ENCODE measurements at regions not wholly inside any gene's neighbourhood (a gene's known extent, or its start where the extent isn't known, plus 50 kb on each side); places are given as distances from the start of the nearest gene placed in this dataset.

DNA sequence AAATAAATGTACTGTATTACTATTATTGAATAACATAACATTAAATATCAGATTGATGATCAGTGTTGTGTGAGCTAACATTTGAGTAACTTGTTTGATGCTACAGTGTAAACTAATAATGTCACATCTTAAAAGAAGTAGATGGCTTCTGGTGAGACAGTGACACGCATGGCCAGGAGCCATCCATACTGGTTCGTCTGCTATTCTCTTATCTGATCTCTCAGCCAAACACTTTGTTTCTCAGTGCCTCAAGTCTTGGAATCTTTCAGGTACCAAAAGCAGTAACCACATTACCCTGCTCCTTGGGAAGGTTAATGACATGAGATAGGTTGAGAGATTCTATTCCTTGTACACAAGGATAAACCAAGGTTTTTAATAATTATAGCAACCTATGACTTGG, 198.1 kb upstream of the IGFBP7 start:
- TF ChIP-seq, protein P1, sequence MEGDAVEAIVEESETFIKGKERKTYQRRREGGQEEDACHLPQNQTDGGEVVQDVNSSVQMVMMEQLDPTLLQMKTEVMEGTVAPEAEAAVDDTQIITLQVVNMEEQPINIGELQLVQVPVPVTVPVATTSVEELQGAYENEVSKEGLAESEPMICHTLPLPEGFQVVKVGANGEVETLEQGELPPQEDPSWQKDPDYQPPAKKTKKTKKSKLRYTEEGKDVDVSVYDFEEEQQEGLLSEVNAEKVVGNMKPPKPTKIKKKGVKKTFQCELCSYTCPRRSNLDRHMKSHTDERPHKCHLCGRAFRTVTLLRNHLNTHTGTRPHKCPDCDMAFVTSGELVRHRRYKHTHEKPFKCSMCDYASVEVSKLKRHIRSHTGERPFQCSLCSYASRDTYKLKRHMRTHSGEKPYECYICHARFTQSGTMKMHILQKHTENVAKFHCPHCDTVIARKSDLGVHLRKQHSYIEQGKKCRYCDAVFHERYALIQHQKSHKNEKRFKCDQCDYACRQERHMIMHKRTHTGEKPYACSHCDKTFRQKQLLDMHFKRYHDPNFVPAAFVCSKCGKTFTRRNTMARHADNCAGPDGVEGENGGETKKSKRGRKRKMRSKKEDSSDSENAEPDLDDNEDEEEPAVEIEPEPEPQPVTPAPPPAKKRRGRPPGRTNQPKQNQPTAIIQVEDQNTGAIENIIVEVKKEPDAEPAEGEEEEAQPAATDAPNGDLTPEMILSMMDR (IDR thresholded peaks at IDR 0.05) = no peak
- TF ChIP-seq POLR2A (IDR thresholded peaks at IDR 0.05) = no peak
